ENCODE measurements at regions not wholly inside any gene's neighbourhood (a gene's known extent, or its start where the extent isn't known, plus 50 kb on each side); places are given as distances from the start of the nearest gene placed in this dataset.

- TF ChIP-seq POLR2A (IDR thresholded peaks at IDR 0.05; ENCODE audit: low read depth, low read length) (no peak), CTCF (IDR thresholded peaks at IDR 0.05; ENCODE audit: extremely low read depth in 1 of 2, insufficient read depth in 1 of 2, low read depth in 1 of 2, low read length in 2 of 2) (no peak), EZH2 (IDR thresholded peaks at IDR 0.05; ENCODE audit: borderline replicate concordance, low read depth, low read length, severe bottlenecking) (no peak), JUN (IDR thresholded peaks at IDR 0.05; ENCODE audit: borderline replicate concordance, insufficient read depth, insufficient read length, low read depth) (no peak), MAX (IDR thresholded peaks at IDR 0.05; ENCODE audit: insufficient read depth, insufficient read length) (no peak), POLR2AphosphoS5 (IDR thresholded peaks at IDR 0.05; ENCODE audit: insufficient read depth, low read depth, low read length) (no peak), MYC (IDR thresholded peaks at IDR 0.05; ENCODE audit: low read depth, low read length) (no peak), GATA2 (IDR thresholded peaks at IDR 0.05; ENCODE audit: insufficient read depth, insufficient read length, low read depth, low read length) (no peak)
Measured at GRCh38 chr4:1466034-1466862, 60.0 kb upstream of the NKX1-1 start.

All from endothelial cell of umbilical vein (primary cell).